CD4-positive, alpha-beta T cell treated with Interleukin-1 beta for 1 hour (primary cell): ENCODE measurements at regions not wholly inside any gene's neighbourhood (a gene's known extent, or its start where the extent isn't known, plus 50 kb on each side); places are given as distances from the start of the nearest gene placed in this dataset.
"Not testable (repeated sequence)": the region's sequence is repeated elsewhere in the genome, so short reads cannot be mapped to it uniquely, and the experiment has no call there.

Experiments
- DNase-seq, 2 donors: peaks; one replicate each; pipeline ENCODE4 v3.0.0-alpha.2; 2020 to 2022

DNA sequence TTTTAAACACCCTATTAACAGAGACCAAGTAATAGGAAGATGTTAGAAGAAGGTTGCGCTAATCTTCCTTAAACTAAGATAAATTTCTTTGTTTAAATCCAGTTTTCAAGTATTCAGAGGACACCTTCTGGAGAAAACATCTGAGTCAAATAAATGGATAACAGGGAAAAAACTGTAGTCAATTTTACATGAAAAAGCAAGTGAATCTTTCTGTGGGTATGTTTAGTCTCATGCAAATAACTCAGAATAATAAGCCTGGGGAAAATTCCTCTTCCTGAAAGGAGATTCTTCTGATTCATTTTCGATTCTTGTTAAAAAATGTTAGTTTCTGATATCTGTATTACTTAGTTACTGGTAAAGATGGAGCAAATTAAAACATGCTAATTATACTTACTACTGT lies 145.5 kb downstream of the CTH start:
- no peak for DNase-seq

GRCh38 chr1:70567167-70567566 lies 156.1 kb downstream of the CTH start:
- no peak for DNase-seq

- no peak for DNase-seq
These were observed 160.1 kb downstream of the CTH start for GRCh38 chr1:70571191-70571590.

DNA sequence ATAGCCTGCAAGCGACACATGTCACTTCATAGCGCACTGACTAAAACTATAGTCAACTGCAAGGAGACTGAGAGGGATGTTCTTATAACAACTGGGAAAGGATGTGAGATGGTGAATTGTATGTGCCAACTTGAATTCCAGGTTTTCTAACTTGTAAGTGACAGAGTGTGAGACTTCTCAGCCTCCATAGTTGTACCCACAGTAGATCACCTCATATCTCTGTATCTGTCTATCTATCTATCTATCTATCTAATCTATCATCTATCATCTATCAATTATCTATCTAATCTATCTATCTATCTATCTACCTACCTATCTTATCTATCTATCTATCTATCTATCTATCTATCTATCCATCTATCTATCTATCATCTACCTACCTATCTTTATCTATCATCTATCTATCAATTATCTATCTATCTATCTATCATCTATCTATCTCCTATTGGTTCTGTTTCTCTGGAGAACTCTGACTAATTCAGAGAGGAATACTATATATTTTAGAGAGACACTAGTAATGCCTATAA lies 162.3 kb downstream of the CTH start:
- DNase-seq = no peak

DNA sequence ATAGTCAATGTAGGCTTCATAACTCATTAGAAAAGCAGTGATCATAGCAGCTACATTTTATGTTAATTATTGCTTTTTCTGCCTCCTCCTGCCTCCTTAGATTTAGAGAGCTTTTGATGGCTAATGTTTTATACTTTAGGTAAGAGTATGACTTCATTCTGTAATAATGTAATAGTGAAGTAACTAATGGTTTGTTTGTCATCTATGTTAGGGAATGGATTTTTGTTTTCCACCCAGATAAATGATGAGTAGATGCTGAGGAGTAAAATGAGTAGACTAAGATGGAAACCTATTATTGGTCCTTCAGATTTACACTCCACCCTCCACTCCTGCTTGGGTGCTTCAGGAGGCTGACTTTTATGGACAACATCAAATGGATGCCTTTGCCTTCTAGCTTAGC lies 170.6 kb downstream of the CTH start:
- no peak for DNase-seq

DNA sequence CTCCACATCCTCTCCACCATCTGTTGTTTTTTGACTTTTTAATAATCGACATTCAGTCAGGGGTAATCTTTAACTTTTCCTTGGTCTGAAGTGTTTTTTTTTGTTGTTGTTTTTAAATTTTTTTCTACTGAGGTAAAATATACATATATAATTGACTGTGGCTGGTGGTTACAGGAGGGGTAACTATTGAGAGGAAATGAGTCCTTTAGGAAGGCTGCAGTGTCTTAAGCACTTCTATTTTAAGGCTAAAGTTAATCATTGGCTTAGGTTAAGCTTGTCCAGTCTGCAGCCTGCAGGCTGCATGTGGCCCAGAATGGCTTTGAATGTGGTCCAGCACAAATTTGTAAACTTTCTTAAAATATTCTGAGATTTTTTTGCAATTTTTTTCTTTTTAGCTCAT lies 172.5 kb downstream of the CTH start:
- DNase-seq = no peak

GRCh38 chr1:70586046-70586445 lies 175.0 kb downstream of the CTH start:
- no peak for DNase-seq

DNA sequence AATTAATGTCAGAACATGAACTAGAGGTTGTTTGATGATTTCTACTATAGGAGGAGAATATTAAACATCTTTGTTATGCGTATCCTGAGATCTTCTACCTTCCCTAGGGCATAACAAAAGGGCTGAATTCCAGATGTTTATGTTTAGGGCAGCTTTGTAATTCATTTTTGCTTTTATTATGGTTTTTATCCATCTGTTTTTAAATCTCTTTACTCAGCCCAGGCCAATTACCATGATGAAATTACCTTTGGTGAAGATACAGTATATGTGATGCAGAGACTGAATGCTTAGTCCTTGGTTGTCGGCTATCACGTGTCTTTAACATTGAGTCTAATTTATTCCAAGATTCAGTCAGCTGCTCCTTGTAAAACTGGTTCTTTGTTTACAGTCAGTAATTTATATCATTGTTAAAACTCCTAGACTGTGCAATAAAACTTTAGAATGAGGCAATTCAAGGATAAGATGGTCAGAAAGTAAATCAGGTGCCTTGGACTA lies 176.9 kb downstream of the CTH start:
- no peak for DNase-seq

- not testable (repeated sequence) for DNase-seq
These were observed 182.5 kb downstream of the CTH start for GRCh38 chr1:70593551-70593950.

- DNase-seq = no peak
These were observed 197.7 kb downstream of the CTH start for GRCh38 chr1:70608815-70609214.

DNA sequence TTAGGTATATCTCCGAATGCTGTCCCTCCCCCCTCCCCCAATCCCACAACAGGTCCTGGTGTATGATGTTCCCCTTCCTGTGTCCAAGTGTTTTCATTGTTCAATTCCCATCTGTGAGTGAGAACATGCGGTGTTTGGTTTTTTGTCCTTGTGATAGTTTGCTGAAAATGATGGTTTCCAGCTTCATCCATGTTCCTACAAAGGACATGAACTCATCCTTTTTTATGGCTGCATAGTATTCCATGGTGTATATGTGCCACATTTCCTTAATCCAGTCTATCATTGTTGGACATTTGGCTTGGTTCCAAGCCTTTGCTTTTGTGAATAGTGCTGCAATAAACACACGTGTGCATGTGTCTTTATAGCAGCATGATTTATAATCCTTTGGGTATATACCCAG lies 199.1 kb downstream of the CTH start:
- not testable (repeated sequence) for DNase-seq

- no peak for DNase-seq
These were observed 205.9 kb downstream of the CTH start for GRCh38 chr1:70616946-70617345.

GRCh38 chr1:70617728-70618127 lies 206.7 kb downstream of the CTH start:
- no peak for DNase-seq

DNA sequence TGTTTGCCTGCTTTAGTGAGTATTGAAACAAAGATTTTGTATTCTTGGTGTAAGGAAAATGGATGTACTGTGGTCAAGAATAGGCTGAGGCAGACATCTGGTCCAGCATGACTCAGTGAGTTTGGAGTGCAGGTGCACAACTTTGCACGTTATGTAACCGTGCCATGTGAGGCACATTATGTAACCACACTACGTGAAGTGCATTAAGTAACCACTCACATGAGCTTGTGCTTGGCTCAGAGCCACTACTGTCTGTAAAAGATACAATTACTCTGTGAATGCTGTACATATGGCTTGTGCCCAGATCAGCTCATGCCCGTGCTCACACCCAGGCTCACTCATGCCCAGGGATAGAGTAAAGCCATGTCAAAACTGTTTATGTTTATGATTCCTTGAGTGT lies 216.8 kb downstream of the CTH start:
- DNase-seq = no peak

DNA sequence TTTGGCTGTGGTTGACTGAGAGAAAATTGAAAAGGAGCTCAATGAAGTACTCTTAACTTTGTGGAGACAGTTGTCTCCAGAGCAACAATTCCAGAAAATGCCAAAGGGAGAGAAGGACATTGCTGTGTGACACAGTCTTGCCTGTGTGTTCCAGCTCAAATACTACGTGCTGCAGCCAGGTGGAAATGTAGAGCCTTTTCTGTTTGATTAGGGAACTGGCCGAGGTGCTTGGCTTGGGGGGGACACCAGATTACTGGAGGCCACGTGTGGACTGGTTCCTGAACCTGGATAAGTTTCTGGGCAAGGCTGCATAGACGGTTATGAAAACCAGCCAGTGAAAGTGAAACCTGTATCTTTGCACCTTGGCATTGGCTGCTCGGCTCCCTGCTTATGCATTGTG lies 217.9 kb downstream of the CTH start:
- no peak for DNase-seq

DNA sequence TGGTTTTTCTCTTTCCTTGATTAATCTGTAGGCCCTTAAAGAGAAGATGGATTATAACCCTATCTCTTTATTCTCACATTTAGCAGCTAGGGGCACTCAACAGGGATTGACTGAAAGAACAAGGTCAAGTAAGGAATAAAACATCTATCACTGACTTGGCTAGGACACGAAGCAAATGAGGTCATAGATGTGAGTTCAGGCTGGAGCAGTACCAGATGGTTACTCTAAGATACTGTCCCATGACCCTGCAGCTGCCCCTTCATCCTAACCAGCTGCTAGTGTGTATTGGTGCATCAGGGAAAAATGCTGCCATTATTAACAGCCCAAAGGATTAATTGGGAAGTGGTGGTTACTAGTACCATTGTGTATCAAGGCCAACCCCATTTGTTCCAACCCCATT lies 221.9 kb downstream of the CTH start:
- DNase-seq = no peak

GRCh38 chr1:70635868-70636267 lies 224.8 kb downstream of the CTH start:
- DNase-seq = no peak

DNA sequence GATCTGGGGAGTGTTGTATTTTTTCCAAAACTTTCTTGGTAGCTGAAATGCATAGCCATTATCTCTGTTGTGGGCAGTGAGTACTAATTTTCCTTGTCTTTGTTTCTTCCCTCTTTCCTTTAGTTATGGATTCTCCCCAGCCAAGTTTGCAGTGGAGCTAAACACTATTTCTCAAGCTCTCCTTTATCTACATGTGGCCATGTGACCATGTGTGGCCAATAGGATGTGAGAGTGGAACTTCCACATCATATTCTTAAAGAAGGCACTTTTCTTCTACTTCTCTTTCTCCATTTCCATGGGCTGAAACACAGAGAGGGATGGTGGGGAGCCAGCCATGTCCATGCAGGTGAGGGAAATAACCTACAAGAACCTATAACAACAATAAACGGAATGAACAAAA lies 230.8 kb downstream of the CTH start:
- no peak for DNase-seq

DNA sequence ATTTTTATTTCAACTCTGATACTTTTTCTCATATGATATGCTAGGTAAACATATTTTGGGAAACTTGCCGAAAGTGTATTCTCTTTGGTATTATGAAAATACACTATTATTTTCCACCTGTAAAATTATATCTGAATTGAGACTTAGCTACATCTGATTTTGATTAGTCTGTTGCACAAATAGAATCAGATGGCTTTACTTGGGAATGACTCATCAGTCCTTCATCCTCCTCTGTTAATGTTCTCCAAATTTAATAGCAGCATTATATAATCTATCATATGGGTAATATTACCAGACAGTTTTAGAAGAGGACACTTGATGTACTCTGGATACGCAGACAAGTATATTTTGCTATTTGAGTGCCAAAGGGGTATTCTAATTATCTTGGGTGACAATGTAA lies 245.3 kb downstream of the CTH start:
- no peak for DNase-seq

DNA sequence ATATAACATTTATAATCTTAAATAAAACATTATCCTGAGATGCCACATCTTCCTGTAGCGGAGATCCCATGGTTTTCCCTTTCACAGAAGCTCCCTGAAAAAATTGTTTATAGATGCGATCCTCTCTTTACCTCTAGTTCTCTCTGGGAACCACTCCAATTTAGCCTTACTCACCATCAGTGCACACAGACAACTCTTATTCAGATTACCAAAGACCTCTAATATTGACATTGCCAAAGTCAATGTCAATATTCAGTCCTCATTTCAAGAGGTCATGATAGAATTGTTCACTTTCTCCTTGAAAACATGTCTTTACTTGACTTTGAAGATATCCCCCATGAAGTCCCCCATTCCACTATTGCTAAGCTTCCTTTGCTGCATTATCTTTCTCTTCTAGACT lies 248.8 kb downstream of the CTH start:
- DNase-seq = no peak

- no peak for DNase-seq
These were observed 255.5 kb downstream of the CTH start for GRCh38 chr1:70666381-70667140.

DNA sequence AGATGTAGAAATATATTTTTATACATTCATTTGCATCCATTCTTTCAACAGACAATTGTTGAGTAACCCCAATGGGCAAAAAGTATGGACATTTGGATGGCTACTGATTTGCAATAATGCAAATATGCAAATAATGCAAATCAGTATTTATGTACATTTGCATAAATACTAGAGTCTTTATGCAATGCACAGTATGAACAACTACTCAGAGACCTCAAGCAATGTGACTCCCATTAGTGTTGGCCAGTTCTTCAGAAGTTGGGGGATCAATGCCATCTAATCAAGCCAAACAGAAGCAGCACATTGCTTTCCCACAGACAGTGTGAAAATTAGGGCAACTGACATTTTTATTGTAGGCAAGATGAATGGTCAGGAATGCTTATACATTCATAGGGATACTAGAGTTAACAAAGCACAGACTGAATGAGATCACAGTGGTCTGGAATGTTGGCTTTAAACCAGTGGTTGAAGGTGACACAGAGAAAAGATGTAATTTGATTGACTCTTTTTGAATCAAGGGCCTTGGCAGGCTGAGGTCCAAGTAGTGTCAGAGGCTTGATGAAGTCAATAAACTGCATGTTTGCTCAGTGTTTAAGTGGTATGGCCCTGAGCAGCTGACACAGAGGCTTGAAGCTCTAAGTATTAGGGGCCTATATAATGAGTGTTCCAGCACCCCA lies 256.6 kb downstream of the CTH start:
- DNase-seq = no peak

- no peak for DNase-seq
These were observed 259.9 kb downstream of the CTH start for GRCh38 chr1:70671006-70671405.

DNA sequence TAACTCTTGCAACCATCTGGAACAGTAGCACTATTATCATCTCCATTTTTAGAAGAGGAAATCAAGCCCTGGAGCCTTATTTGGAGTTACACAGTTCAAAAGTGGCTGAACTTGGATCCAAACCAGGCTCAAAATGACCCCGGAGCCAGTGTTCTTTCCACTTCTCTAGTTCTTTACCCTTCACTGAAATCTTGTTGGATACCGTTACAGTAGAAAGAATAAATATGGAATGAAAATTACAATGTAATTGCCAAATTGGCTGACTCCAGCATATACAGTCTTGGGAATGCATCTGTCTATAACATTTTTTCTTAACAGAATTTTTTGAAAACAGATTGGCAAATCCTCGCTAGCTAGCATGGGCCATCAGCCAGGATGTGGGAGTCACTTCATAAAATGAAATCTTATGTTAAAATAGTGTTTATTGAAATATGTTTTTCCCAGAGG lies 261.4 kb downstream of the CTH start:
- no peak for DNase-seq
